GM21390 (cell line): ENCODE measurements at regions not wholly inside any gene's neighbourhood (a gene's known extent, or its start where the extent isn't known, plus 50 kb on each side); places are given as distances from the start of the nearest gene placed in this dataset.
"Not testable (repeated sequence)": the region's sequence is repeated elsewhere in the genome, so short reads cannot be mapped to it uniquely, and the experiment has no call there.

ENCODE experiments used
- ATAC-seq: cut with Tn5 transposase; IDR thresholded peaks from one replicate; pipeline ENCODE4 v1.9.1; 2021; ENCODE audit not compliant: unreplicated experiment

DNA sequence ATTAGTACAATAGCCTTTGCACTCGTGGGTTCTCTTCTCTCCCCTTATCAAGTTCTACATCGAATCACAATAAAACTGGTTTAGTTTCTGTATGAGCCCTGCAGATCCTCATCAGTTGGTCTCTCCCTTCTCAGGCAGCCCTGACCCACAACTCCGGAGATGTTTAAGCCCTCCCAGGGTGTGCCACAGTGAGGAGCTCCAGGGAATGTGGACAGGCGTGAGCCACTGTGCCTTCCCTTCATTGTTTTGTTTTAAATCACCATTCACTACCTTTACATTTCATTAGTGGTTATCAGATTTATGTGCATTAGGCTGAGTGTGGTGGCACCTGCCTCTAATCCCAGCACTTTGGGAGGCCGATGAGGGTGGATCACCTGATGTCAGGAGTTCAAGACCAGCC, 133.2 kb downstream of the LARP7 start:
- ATAC-seq: no peak

DNA sequence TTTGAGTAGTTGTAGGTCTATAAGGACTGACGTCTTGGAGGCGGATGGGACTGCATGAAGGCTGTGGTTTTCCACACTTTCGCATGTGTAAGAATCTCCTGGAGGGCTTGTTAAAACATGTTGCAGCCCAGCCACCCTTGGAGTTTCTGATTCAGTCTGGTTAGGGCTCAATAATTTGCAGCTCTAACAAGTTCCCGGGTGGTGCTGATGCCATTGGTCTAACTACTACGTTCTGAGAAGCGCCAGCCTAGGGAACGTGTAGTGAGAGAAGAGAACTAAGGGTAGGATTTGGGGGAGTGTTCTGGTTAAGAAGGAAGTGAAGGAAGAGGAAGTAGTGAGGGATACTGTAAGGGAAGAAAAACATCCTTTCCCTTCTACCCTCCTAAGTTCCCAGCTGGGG, 138.9 kb downstream of the LARP7 start:
- no peak for ATAC-seq

DNA sequence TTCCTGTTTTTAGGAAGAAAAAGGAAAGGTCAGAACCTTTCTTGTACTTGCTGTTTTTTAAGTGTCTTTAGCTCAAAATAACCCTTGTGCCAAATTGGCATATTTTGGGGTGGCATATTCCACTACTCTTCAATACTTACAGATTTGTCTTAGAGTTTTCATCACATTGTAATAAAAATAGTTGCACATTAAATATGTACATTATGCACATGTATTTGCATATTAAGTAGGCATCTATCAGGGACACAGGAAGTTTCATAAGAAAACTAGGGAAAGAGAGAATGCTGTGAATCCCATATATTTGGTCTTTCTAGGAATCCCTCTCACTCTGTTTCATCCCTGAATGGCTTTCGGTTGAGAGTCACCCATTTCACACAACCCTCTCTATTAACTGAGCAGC, 139.6 kb downstream of the LARP7 start:
- ATAC-seq: no peak

DNA sequence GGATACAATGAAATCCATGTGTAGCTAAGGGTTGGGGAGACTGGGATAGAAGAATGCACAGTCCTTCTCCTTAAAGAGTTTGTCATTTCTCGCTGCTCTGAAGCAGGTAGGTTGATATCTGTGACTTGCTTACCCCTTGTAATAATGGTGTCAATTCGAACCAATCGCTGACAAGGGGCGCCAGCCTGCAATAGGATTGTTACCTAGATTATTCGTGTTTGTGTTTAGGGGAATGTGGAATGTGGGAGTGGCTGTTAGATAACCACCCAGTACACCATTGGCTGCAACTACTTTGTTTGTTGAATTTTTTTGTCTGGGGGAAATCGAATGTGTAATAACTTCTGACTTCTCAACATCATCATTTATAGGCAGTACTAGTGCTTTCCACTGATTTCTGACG, 141.6 kb downstream of the LARP7 start:
- no peak for ATAC-seq

DNA sequence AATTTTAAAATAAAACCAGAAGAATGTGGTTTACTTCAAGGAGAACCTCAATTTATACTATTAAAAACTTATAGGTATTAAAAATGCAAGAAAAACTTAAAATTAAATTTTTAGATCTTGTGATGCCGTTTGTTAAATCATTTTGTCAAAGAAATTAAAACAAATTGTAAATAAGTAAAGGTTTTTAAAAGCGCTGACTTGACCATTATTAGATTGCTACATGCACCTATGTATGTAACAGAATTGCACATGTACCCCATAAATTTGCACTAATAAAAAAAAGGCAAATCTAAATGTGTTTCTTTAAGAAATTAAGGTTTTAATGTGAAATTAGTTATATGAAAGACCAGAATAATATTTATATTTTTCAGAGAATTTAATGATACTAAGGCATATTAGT, 156.1 kb downstream of the LARP7 start:
- ATAC-seq: no peak

DNA sequence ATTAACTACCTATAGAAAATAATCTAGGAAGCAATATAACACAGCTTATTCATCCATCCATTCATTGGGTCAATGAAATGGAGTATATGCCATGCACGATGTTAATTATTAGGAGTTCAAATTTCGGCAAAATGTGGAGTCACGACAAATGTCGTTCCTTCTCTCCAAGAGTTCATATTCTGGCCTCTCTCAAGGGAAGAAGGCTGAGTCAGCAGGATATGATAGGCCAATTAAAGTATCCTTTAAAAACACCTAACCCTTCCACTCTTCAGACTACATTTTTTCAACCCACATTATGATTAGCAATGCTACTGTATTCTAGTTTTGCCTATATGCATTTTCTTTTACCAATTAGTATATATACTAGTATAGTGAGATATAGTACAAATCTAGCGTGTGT, 163.1 kb downstream of the LARP7 start:
- ATAC-seq: no peak

DNA sequence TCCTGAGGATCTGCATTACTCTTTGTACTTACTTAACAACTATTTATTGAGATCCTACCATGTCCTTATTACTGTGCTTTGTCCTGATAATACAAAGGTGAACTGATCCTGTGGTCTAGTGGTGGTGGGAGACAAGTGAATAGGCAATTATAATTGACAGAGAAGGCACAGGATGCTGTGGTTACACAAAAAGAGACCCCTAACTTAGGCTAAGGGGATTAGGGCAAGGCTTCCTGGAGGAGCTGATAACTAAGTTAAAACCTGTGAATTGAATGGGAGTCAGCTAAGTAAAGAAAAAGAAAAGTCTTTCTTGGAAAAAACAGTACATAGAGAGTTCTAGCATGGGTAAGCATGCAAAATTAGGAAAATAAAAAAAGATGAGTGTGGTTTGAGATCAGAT, 164.4 kb downstream of the LARP7 start:
- no peak for ATAC-seq

DNA sequence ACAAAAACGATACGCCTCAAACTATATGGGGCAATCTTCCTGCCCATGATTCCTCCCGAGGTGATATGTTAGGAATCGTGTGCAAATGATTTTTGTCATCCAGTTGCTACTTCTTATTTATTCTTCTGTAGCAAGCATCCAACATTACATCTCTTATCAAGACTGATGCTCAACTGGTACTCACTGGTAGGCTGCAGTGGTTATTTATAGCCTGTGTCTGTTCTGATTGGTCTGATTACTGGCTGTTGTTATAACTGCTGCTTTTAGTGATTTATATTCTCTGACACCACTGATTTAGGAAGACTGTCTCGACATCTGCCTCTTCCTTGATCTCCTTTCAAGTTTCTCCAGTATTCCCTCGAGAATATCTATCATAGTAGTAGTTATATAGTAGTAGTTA, 165.8 kb downstream of the LARP7 start:
- ATAC-seq: no peak

DNA sequence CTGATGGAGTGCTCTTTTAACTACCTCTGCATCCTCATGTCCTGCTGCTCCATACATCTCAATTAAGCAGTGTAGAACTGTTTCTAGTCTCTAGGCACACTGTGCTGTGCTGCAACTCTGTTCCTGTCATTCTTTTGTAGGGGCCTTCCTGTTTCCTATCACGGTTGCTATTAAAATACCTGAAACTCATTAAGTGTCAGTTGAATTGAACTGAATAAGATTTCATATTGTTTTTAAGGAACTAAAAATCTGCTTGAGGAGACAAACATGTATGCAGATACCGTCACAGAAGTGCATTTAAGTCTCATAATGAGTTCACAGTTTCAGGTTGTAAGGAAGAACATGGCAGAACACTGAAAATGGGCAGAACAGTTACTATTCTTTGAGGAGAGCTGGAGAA, 170.1 kb downstream of the LARP7 start:
- ATAC-seq: peak; percentile 87

DNA sequence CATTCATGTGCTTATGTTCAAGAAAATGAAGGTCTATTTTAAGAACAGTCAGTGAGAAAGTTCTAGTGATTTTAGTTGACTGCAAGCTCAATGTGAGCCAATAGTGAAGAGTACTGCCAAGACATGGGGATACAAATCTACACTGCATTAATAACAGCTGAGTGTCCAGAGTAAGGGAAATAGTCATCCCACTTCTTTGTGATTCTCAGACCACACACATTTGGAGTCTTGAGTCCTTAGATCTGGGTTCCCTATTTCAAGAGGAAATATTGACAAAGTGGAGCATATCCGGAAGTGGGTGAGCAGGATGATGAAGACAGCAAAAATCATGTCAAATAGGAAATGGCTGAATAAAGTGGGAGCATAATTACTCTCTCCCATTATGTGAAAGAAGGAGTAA, 171.1 kb downstream of the LARP7 start:
- ATAC-seq: no peak

DNA sequence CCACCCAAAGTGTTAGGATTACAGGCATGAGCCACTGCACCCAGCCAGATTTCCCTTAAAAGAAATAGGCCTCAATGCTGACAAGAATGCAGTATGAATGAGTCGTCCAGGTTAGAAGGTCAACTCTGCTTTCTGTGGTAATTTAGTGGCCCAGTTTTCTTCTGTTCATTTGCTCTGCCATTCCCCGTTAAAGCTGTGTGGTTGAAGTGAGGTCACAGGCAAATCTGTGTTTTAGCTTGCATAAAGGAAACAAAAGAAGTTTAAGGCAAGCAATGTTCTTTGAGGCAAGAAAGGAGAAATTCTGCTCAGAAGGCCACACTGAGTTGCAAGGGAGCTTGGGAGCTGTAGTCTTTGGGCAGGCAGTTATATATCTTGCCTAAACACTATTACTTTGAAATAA, 176.8 kb downstream of the LARP7 start:
- peak; percentile 34 for ATAC-seq

DNA sequence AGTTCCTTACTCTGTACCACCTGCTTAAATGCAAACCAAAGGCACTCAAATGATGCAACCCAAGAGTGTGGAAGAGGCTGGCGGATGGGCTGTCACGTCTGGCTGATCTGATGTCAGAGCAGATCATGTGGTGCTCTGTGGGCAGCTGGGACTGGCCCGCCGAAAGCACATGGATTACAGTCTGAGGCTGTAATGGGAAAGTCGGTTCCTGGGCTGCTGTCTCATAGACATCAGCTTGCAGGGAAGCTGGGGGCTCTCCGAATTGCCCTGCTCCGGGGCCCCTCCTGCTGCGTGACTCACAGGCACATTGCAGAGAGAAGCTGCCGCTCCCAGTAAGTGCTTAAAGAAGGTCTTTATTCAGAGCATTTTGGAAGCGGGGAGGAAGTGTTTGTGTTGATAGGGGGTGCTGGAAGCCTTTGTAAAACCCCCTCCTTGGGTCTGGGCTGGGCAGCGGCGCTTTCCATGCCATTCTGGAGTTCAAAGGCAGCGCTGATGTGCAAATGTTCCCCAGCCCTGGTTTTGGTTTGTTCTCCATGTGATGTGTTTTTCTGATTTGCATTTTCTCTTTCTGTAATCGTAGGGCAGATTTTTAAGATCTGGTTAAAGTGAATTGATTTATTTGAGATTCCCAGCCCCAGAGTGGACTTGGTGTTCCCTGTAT, 181.1 kb downstream of the LARP7 start:
- peak; percentile 91 for ATAC-seq

DNA sequence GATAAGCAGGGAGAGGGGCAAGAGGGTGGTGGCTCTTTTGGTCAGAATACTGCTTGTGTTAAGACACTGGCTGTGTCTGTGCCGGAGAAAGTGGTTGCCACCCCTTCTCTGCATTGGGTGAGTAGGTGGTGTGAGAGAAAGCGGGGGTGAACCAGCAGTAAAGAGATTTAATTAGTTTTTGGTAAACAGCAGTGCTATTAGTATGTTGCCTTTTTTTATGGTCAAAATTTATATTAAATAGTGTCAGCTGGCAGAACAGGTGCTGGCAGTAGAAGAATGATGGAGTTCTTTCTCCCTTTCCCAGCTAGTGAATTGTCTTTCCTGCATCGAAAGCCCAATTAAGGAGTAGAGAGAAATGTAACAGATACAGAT, 181.6 kb downstream of the LARP7 start:
- ATAC-seq: peak; percentile 28

DNA sequence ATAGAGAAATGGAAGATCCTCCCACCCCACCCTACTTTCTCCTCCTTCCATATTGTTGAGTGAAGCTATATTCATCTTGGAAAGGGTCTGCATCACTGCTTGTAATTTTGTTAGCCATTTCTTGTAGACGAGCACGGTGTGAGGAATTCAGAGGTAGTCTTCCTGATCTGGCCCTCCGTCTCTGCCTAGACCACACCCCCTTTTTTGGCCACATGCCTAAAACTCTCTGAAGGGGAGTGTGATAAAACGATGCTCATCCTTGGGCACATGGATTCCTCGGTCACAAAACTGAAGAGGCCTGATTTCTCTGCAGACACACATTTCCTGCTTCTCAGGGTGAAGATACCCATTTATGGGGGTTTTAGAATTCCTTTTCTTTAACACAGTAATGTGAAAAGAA, 182.8 kb downstream of the LARP7 start:
- no peak for ATAC-seq

DNA sequence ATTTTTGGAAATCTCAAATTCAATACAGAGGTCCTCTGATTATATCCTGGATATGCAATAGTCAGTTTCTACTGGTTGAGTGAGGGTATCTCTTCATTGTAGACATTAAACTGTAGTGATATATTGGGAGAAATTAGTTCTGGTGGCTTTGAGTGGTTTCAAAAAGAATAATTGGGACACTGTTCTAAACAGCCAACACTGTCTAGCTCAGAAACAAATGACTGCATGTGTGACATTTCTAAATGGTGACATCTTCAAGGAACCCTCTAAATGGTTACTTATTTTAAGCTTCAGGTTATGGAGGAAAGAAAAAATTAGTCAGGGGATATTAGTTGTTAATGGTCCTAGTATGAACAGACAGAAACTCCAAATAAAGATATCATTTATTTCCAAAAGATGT, 186.2 kb downstream of the LARP7 start:
- ATAC-seq: no peak

DNA sequence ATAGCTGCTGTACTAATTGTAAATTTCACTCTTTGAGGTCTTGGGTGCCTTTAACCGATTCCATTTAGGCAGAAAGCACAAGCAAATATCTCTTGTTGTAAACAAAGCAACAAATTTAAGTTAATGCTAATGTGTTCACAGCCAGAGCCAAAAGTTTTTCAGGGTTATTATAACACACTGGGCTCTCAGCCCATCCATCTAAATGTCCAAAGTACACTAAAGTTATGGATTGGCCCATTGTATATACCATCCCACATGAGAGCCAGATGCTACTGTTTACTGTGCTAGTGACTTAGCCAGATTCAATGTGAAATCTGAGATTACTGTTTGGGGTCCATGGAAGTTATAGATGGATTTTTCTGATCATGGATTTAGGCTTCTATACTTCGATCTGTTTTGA, 186.7 kb downstream of the LARP7 start:
- ATAC-seq: no peak

DNA sequence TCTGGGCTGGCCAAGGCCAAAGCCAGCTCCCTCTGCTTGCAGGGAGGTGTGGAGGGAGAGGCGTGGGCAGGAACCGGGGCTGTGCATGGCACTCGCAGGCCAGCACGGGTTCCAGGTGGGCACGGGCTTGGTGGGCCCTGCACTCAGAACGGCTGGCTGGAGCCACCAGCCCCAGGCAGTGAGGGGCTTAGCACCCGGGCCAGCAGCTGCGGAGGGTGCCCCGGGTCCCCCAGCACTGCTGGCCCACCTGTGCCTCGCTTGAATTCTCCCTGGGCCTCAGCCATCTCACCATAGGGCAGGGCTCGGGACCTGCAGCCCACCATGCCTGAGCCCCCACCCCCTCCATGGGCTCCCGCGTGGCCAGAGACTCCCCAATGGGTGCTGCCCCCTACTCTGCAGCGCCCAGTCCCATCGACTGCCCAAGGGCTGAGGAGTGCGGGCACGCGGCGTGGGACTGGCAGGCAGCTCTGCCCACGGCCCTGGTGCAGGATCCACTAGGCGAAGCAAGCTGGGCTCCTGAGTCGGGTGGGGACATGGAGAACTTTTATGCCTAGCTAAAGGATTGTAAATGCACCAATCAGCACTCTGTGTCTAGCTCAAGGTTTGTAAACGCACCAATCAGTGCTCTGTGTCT, 193.9 kb downstream of the LARP7 start:
- ATAC-seq: no peak

DNA sequence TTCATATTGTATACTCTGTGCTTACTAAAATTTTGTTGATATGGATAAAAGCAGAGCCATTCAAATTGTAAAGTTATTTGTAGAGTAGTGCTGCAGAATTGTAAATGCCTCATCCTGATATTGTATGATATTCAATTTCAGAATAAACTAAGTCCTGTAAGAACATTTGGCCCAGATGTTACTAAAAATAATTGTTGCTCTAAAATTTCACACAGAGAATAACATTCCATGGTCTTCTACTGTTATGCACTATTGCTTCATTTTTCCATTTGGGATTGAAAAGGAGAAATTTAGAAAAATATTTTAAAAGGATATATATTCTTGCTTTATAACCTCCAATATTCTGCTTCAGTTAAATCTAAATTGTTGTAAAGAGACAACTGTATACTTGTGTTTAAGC, 195.6 kb downstream of the LARP7 start:
- ATAC-seq: no peak

DNA sequence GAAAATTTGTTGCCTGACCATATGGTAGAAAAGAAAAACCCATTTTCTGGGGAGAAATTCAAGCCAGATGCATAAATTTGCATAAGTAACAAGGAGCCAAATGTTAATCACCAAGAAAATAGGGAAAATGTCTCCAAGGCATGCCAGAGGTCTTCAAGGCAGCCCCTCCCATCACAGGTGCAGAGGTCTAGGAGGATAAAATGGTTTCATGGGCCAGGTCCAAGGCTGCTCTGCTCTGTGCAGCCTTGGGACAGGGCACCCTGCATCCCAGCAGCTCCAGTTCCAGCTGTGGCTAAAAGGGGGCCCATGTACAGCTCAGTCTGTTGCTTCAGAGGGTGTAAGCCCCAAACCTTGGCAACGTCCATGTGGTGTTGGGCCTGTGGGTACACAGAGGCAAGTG, 200.0 kb downstream of the LARP7 start:
- no peak for ATAC-seq

DNA sequence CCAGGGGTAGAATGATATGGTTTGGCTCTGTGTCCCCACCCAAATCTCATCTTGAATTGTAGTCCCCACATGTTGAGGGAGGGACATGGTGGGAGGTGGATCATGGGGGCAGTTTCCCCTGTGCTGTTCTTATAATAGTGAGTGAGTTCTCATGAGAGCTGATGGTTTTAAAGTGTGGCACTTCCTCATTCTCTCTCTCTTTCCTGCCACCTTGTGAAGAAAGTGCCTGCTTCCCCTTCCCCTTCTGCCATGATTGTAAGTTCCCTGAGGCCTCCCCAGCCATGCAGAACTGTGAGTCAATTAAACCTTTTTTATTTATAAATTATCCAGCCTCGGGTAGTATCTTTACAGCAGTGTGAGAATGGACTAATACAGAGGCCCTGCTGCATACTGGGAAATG, 201.1 kb downstream of the LARP7 start:
- ATAC-seq: not testable (repeated sequence)

DNA sequence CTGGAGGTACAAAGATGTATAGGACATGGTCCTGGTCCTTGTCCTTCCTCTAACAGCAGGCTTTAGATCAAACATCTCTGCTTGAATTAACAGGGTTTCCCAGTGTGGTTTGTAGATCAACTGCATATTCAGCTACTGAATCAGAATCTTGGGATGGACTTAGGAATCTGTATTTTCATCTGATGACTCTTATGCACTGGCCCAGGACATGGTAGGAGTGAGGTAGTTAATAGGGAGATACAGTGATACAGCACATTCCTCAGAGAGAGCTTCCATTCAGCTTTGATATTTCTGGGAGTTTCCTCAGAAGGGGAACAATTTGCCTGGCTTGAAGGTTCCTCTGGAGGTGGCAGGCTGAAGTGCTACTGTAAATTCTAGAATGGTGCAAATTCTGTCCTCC, 203.1 kb downstream of the LARP7 start:
- no peak for ATAC-seq

DNA sequence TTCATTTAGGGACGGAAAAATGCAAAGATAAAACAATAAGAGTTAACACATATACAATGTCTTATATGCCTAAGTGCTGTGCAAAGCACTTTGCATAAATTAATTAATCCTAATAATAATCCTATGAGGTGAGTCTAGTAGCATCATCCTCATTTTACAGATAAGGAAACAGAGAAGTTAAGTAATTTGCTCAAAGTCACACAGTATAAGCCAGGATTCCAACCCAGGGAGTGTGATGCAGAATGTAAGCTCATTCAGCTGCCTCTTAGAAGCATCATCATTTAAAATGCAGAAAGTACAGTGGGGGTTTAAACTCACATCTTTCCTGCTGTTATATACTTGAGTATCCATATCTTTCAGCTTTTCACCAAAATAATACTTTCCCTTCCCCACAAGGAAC, 203.7 kb downstream of the LARP7 start:
- no peak for ATAC-seq

DNA sequence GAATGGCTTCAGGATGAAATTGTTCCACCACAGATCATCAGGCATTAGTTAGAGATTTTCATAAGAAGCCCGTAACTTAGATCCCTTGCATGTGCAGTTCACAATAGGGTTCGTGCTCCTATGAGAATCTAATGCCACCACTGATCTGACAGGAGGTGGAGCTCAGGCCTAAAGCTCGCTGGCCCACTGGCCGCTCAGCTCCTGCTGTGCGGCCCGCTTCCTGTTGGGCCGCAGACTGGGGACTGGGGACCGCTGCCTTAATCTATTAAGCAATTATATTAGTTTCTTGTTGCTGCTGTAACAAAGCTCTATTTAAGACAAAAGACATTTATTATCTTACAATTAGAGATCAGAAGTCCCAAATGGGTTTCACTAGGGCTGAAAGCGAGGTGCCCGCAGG, 205.6 kb downstream of the LARP7 start:
- ATAC-seq: no peak
